ENCODE measurements at regions not wholly inside any gene's neighbourhood (a gene's known extent, or its start where the extent isn't known, plus 50 kb on each side); places are given as distances from the start of the nearest gene placed in this dataset.

- DNase-seq, result no peak
Measured at GRCh38 chr18:10009321-10010144, 95.7 kb downstream of the VAPA start.

DNA sequence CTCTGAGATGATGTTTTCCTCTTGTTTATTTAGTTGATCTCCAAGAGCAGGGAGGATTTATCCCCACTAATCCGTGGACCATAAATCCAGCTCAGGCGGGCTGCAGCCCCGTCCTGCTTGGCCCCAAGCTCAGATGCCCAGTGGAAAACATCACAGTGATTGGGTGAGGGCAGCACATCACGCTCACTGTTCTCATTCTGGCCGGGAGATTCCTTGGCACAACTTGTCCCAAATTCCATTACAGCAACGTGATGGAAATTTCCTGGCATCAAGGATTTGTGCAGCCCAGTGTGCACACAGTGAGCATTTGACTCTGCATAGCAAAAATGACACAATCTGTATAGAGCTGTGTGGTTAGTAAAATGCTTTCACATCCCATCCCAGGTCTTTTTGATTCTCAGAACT, 96.8 kb downstream of the VAPA start:
- no peak for DNase-seq

DNA sequence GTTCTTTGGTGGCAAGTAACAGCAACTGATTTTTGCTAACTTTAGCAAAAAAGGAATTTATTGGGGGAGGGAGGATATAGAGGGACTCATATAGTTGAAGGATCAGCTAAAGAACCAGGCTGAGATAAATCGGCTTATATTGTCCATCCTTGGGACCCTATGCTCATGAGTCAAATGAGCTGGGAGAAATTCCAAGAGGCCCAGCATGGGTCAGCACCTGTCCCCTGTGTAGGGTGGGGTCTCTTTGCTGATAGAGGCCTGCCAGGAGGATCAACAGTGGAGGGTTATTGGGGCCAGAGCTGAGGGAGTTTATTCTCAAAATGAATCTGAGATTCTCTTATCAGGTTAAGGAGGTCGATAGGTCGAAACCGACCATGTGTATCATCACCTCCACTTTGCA, 97.2 kb downstream of the VAPA start:
- no peak for DNase-seq

- no peak for DNase-seq
Measured at GRCh38 chr18:10011751-10012150, 97.9 kb downstream of the VAPA start.

DNA sequence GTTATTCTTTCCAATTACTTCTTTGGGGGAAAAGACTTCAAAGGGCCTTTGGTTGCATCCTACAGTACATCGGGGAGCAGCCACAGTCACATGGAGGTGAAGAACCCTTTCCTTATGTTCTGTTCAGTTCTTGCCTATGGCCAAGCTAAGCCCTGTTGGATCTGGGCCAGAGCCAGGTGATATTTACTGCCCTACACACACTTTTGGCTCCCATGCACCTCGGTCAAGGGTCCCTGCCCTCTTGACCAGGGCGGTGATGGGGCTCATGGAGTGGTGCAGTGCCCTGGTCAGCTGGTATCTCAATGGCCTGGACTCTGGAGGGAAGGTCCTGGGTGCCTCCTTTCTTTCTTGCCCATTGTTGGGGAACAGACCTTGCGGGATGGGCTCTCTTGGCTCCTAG, 98.7 kb downstream of the VAPA start:
- no peak for DNase-seq

GRCh38 chr18:10013621-10014543, 100.1 kb downstream of the VAPA start:
- no peak for DNase-seq

GRCh38 chr18:10015288-10015701, 101.5 kb downstream of the VAPA start:
- DNase-seq, result no peak

GRCh38 chr18:10015941-10016819, 102.4 kb downstream of the VAPA start:
- no peak for DNase-seq

GRCh38 chr18:10017043-10017442, 103.2 kb downstream of the VAPA start:
- no peak for DNase-seq

DNA sequence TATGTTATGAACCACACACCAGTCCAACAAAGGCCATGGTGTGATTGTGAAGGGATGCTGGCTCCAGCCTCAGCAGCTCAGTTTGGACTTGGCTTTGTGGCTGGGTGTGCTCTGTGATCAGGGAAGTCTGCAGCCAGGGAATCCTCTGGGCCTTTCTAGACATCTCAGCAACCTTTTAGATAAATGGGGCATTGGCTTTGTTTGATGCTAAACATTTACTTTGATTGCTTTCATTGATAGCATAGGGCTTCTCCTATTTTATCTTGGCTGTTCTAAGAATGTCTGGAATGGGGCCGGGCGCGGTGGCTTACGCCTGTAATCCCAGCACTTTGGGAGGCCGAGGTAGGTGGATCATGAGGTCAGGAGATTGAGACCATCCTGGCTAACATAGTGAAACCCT, 104.5 kb downstream of the VAPA start:
- no peak for DNase-seq

- no peak for DNase-seq
Measured at GRCh38 chr18:10020171-10020570, 106.4 kb downstream of the VAPA start.

DNA sequence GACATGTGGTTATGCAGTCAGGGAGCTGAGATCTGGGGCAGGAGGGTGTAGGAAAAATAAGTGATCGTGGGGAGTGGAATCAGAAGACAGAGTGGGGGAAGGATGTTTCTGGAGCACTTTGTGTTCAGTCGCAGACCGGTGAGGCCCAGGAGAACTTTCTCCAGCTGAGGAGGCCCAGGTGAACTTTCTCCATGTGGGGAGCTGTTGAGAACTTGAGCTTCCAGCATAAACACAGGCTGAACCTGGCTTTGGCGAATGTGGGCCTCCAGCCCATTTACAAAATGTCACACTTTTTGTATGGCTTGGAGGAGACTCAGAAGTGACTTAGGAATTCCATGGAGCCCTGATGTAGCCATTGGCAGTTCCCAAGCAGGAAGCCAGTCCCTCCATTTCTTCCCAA, 108.5 kb downstream of the VAPA start:
- no peak for DNase-seq

DNA sequence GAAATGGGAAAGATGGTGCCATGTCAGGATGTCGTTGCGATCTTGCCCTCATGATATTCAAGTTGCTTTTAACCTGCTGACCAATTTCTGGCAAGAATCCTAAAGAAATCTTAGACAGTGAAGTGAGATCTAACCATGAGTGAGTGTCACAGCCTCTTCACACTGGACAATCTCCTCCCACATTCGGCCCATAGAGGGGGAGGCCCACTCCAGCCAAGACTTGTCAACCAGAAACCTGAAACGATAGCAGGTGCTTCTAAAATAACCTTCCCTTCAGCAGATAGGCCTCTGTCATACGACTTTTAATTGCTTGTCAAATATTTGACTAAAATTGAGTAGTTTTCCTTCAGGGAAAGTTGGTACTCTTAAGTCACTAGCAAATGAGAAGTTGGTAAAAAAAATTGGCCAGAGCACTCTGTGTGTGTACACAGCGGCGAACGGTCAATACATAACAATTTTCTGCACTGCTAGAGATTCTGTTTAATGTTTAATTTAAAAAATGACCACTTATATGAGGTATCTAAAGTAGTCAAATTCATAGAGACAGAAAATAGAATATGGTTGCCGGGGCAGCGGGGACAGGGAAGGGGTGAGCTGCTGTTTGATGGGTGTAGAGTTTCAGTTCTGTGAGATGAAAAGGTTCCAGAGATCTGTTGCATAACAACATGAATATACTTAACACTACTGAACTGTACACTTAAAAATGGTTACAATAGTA, 110.2 kb downstream of the VAPA start:
- no peak for DNase-seq

- DNase-seq, result no peak
Measured at GRCh38 chr18:10025711-10026670, 112.2 kb downstream of the VAPA start.

GRCh38 chr18:10027031-10027430, 113.2 kb downstream of the VAPA start:
- DNase-seq, result no peak

DNA sequence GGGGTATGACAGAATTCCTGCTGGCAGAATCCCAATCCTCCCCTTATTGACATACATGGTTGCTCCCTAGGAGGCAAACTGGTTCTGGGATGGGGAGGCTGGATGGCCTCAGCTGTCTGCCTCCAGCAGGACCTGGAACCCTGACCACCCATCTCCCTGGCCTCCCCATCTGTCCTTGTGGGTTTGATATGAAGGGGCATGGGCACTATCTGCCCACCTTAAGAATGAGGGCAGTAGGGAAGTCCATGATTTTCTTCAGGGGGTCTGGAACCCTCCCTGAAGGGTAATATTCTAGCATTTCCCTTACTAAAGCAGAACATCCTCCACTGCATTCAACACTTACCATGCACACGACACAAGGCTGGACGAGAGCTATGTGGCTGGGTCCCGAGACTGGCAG, 113.6 kb downstream of the VAPA start:
- DNase-seq, result no peak

DNA sequence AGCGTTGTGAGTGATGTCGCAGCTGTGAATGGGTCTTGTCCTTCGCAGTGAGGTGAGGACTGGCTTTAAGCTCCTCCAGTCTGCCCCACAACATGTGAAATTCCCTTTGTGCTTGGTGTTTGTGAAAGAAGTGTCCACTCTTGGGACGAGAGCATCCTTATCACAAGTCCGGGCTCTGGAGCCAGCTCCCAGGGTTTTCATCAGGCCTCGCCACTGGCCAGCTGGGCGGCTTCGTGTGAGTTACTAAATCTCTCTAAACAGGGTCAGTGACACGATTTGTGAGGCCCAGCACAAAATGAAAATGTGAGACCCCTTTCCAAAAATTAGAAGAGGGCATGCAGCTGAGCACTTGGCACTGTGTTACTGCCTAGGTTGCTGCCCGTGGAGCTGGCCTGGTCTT, 115.9 kb downstream of the VAPA start:
- no peak for DNase-seq

- DNase-seq, result no peak
Measured at GRCh38 chr18:10030816-10031541, 117.2 kb downstream of the VAPA start.

- no peak for DNase-seq
Measured at GRCh38 chr18:10032331-10033015, 118.7 kb downstream of the VAPA start.

GRCh38 chr18:10033016-10033399, 119.2 kb downstream of the VAPA start:
- no peak for DNase-seq

All from T-helper 1 cell (primary cell).